ENCODE measurements at regions not wholly inside any gene's neighbourhood (a gene's known extent, or its start where the extent isn't known, plus 50 kb on each side); places are given as distances from the start of the nearest gene placed in this dataset.

DNA sequence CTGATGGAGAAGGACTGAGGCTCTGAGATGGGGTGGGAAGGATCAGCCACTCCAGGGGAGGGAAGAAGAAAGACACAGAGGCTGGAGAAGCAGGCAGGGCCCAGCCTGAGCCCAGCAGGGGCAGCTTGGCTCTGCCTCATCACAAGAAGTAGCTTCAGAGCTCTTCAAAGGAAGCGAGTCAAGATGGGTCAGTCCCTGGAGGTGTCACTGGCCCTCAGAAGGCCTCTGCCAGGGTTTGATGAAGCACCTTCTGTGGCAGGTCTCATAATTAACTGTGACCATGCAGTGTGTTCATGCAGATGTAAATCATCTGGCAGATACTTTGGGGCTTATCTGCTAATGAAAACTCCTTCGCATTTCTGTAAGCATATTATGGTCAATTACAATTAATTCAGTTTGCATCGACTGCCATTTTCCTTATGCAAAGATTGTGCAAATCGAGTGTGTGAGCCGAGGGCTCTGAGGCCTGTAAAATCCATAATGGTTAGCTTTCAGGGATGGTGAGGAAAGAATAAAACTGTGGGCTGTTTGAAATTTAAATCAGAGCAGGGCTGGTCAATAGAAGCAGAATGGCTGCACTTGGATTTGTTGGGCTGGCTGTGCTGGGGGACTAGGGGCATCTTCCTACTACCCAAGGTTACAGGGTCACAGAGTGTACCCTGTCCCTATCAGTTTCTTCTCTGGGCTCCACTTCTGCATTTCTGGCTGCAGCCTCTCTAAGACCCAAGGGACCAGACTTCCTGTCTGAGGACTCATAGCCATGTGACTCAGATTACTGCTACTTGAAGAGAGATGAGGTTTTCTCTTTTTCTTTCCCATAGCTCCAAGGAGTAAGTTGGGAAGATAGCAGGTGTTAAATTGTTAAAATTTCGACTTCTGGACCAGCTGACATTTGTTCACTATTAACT, 376.6 kb downstream of the DHX35 start:
- no peak overlapping the region for H3K4me3 ChIP-seq (ENCODE audit: insufficient read depth, low read length)
- no peaks in the 10 kb centered on the region for H3K27me3 ChIP-seq (ENCODE audit: insufficient read depth, low read length)
- DNase-seq (ENCODE audit: insufficient read length, low spot score, missing footprints), result no peak
- TF ChIP-seq, protein P1, sequence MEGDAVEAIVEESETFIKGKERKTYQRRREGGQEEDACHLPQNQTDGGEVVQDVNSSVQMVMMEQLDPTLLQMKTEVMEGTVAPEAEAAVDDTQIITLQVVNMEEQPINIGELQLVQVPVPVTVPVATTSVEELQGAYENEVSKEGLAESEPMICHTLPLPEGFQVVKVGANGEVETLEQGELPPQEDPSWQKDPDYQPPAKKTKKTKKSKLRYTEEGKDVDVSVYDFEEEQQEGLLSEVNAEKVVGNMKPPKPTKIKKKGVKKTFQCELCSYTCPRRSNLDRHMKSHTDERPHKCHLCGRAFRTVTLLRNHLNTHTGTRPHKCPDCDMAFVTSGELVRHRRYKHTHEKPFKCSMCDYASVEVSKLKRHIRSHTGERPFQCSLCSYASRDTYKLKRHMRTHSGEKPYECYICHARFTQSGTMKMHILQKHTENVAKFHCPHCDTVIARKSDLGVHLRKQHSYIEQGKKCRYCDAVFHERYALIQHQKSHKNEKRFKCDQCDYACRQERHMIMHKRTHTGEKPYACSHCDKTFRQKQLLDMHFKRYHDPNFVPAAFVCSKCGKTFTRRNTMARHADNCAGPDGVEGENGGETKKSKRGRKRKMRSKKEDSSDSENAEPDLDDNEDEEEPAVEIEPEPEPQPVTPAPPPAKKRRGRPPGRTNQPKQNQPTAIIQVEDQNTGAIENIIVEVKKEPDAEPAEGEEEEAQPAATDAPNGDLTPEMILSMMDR (IDR thresholded peaks at IDR 0.05; ENCODE audit: extremely low read depth, low read depth, low read length), result no peak
- no peak overlapping the region for H2AFZ ChIP-seq (ENCODE audit: low read length)
- no peaks in the 10 kb centered on the region for H3K4me1 ChIP-seq (ENCODE audit: insufficient read depth, low read length)
- no peaks in the 10 kb centered on the region for H4K20me1 ChIP-seq (ENCODE audit: insufficient read depth, low read length)
- no peaks in the 10 kb centered on the region for H3K36me3 ChIP-seq (ENCODE audit: insufficient read depth, low read length)
- no peaks in the 10 kb centered on the region for H3K79me2 ChIP-seq (ENCODE audit: insufficient read depth, low read length)
- H3K9me3 ChIP-seq (ENCODE audit: low read depth, low read length), result no peaks in the 10 kb centered on the region
- no peak overlapping the region for H3K27ac ChIP-seq (ENCODE audit: low read depth, low read length)
- no peak overlapping the region for H3K4me2 ChIP-seq (ENCODE audit: insufficient read depth, low read length)

DNA sequence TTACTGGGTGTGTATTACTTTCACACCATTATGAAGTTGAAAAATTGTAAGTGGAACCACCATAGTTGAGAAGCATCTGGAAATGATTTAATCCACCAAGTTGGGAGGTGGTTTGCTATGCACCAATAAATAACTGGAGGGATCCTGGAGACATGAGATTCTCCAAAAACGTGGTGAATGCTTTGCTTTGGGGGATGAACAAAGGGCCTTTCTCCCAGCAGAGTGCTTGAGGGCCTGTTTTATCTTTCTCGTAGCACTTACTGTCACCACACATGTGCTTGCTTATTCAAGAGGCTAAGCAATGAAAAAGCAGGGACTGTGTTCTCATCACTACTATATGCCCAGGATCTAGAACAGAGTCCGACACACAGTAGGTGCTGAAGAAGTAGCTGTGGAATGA, 371.1 kb downstream of the DHX35 start:
- no peaks in the 10 kb centered on the region for H3K36me3 ChIP-seq (ENCODE audit: insufficient read depth, low read length)
- H4K20me1 ChIP-seq (ENCODE audit: insufficient read depth, low read length), result no peaks in the 10 kb centered on the region
- H3K27ac ChIP-seq (ENCODE audit: low read depth, low read length), result no peak overlapping the region
- TF ChIP-seq, protein P1 (IDR thresholded peaks at IDR 0.05; ENCODE audit: extremely low read depth, low read depth, low read length), result no peak
- no peaks in the 10 kb centered on the region for H3K4me1 ChIP-seq (ENCODE audit: insufficient read depth, low read length)
- no peak for DNase-seq (ENCODE audit: insufficient read length, low spot score, missing footprints)
- no peak overlapping the region for H2AFZ ChIP-seq (ENCODE audit: low read length)
- H3K4me3 ChIP-seq (ENCODE audit: insufficient read depth, low read length), result no peak overlapping the region
- H3K79me2 ChIP-seq (ENCODE audit: insufficient read depth, low read length), result no peaks in the 10 kb centered on the region
- no peaks in the 10 kb centered on the region for H3K9me3 ChIP-seq (ENCODE audit: low read depth, low read length)
- H3K4me2 ChIP-seq (ENCODE audit: insufficient read depth, low read length), result no peak overlapping the region
- no peaks in the 10 kb centered on the region for H3K27me3 ChIP-seq (ENCODE audit: insufficient read depth, low read length)

DNA sequence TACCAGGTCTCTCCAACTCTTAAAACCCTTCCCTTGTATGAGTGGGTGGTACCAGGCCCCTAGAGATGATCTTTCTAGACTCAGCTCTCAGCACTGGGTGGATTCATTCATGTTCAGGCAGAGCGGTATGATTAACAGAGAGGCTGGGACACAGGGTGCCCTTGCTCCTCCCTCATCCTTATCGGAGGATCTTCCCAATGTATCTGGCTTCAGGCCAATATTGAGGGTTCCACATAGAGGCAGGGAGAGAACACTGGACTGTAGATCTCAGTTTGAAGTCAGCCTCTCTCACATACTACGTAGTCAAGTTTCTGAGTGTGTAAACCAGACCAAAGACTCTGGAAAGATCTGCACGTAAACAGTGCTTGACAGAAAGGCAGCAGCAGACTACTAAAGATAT, 366.2 kb downstream of the DHX35 start:
- H3K27me3 ChIP-seq (ENCODE audit: insufficient read depth, low read length), result no peaks in the 10 kb centered on the region
- H3K27ac ChIP-seq (ENCODE audit: low read depth, low read length), result no peak overlapping the region
- H2AFZ ChIP-seq (ENCODE audit: low read length), result no peak overlapping the region
- TF ChIP-seq, protein P1 (IDR thresholded peaks at IDR 0.05; ENCODE audit: extremely low read depth, low read depth, low read length), result no peak
- DNase-seq (ENCODE audit: insufficient read length, low spot score, missing footprints), result no peak
- no peak overlapping the region for H3K4me2 ChIP-seq (ENCODE audit: insufficient read depth, low read length)
- no peaks in the 10 kb centered on the region for H3K36me3 ChIP-seq (ENCODE audit: insufficient read depth, low read length)
- no peaks in the 10 kb centered on the region for H3K79me2 ChIP-seq (ENCODE audit: insufficient read depth, low read length)
- H3K4me3 ChIP-seq (ENCODE audit: insufficient read depth, low read length), result no peak overlapping the region
- H3K9me3 ChIP-seq (ENCODE audit: low read depth, low read length), result no peaks in the 10 kb centered on the region
- H3K4me1 ChIP-seq (ENCODE audit: insufficient read depth, low read length), result no peaks in the 10 kb centered on the region
- H4K20me1 ChIP-seq (ENCODE audit: insufficient read depth, low read length), result no peaks in the 10 kb centered on the region

DNA sequence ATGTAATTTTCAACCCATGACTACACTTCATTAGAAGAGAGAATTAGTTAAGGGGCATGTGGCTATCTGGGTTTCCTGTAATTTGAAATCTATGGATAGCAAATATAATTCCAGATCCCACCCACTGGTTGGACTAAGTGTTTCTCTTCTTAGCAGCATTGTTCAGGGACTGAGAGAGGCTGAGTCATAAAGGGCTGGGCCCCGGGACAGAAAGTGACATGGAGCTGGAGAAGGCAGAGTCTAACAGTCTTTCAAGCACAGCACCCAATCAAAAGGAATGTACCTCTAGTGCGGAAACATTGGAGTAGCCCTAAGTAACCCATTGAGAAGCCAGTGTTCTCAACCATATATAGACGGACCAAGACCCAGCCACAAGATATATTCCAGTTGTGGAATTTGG, 363.9 kb downstream of the DHX35 start:
- Histone ChIP-seq H3K4me3 (ENCODE audit: insufficient read depth, low read length) (no peak overlapping the region), H3K4me2 (ENCODE audit: insufficient read depth, low read length) (no peak overlapping the region), H4K20me1 (ENCODE audit: insufficient read depth, low read length) (no peaks in the 10 kb centered on the region), H3K27ac (ENCODE audit: low read depth, low read length) (no peak overlapping the region), H3K9me3 (ENCODE audit: low read depth, low read length) (no peaks in the 10 kb centered on the region), H3K79me2 (ENCODE audit: insufficient read depth, low read length) (no peaks in the 10 kb centered on the region), H2AFZ (ENCODE audit: low read length) (no peak overlapping the region), H3K4me1 (ENCODE audit: insufficient read depth, low read length) (no peaks in the 10 kb centered on the region), H3K36me3 (ENCODE audit: insufficient read depth, low read length) (no peaks in the 10 kb centered on the region), H3K27me3 (ENCODE audit: insufficient read depth, low read length) (no peaks in the 10 kb centered on the region)
- TF ChIP-seq, protein P1 (IDR thresholded peaks at IDR 0.05; ENCODE audit: extremely low read depth, low read depth, low read length), result no peak
- no peak for DNase-seq (ENCODE audit: insufficient read length, low spot score, missing footprints)
